ENCODE measurements at regions not wholly inside any gene's neighbourhood (a gene's known extent, or its start where the extent isn't known, plus 50 kb on each side); places are given as distances from the start of the nearest gene placed in this dataset.

DNA sequence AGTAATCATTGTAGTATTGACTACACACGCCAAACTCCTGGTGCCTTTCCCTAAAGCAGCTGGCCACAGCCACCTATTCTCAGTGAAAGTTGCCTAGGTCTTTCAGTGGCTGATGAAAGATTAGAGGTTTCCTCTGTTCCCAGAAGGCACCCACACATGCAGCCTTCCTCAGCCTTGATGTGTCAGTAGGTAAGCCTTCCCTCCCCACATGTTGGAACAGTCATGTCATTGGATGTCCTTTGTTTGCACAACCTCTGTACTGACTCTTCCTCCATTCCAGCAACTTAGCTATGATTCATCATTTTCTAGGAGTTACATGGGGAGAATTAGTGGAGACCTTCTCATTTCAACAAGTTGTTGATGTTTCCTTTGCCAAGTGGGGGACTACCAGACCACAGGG is 630.8 kb upstream of the SLC39A10 start:
- no peaks in the 10 kb centered on the region for H3K36me3 ChIP-seq (ENCODE audit: low read depth)
- intact Hi-C loops (cut with micrococcal nuclease; ENCODE audit: unreplicated experiment), result no loop called here
- H2AFZ ChIP-seq, result peak overlapping the region; percentile 73
- H3F3A ChIP-seq (ENCODE audit: insufficient read depth, low read depth), result no peaks in the 10 kb centered on the region
- H3K27ac ChIP-seq, result 0 out of 2 replicates have a peak overlapping the region, but pooled peaks have one; percentile 12
- POLR2A ChIA-PET (ENCODE audit: unreplicated experiment), result no interaction called here
- no peaks in the 10 kb centered on the region for H3K9me3 ChIP-seq (ENCODE audit: insufficient read depth, low read depth)
- no peaks in the 10 kb centered on the region for H3K27me3 ChIP-seq (ENCODE audit: insufficient read depth, low read depth)
- H3K4me2 ChIP-seq, result peak overlapping the region; percentile 26; the same call in 1 of the 2 replicates
- no peaks in the 10 kb centered on the region for H3K79me2 ChIP-seq (ENCODE audit: low read depth)
- no peaks in the 10 kb centered on the region for H4K20me1 ChIP-seq (ENCODE audit: insufficient read depth)
- no peak overlapping the region for H3K4me3 ChIP-seq
- H3K9me2 ChIP-seq (ENCODE audit: insufficient read depth), result no peaks in the 10 kb centered on the region
- peak in 1 of 2 experiments; percentile 42 for DNase-seq
- no TSS peak for BruUV-seq (replicated peaks)
- CTCF ChIA-PET, result no interaction called here
- H3K4me1 ChIP-seq (replicated peaks; ENCODE audit: insufficient read depth), result peaks cover 8% of the 10 kb centered on the region
- no peak for TF ChIP-seq EZH2 (IDR thresholded peaks at IDR 0.05; ENCODE audit: low read depth)
- TF ChIP-seq CTCF (conservative IDR thresholded peaks at IDR 0.05), result no peak

DNA sequence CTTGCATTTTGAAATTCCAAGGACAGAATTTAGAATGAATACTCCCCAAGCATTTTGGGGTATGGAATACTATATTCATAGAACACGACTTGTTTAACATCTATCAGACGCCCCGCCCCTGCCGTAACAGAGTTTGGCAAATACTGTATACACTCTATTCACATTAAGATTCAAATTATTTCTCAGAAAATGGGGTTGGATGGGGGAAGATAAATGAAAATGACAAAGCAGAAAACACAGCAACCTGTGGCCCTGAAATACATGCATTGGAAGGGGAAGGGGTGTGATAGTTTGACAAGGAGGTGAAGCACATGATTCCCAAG is 634.6 kb upstream of the SLC39A10 start:
- ChIA-PET POLR2A (ENCODE audit: unreplicated experiment) (no interaction called here), CTCF (no interaction called here)
- Histone ChIP-seq H4K20me1 (ENCODE audit: insufficient read depth) (no peaks in the 10 kb centered on the region), H2AFZ (no peak overlapping the region), H3K36me3 (ENCODE audit: low read depth) (no peaks in the 10 kb centered on the region), H3K4me2 (no peak overlapping the region), H3K27me3 (ENCODE audit: insufficient read depth, low read depth) (no peaks in the 10 kb centered on the region), H3K9me2 (ENCODE audit: insufficient read depth) (no peaks in the 10 kb centered on the region), H3K4me1 (replicated peaks; ENCODE audit: insufficient read depth) (peaks cover 8% of the 10 kb centered on the region), H3K9me3 (ENCODE audit: insufficient read depth, low read depth) (no peaks in the 10 kb centered on the region), H3K79me2 (ENCODE audit: low read depth) (no peaks in the 10 kb centered on the region), H3K27ac (no peak overlapping the region), H3K4me3 (no peak overlapping the region), H3F3A (ENCODE audit: insufficient read depth, low read depth) (no peaks in the 10 kb centered on the region)
- TF ChIP-seq EZH2 (IDR thresholded peaks at IDR 0.05; ENCODE audit: low read depth) (no peak), CTCF (conservative IDR thresholded peaks at IDR 0.05) (no peak)
- intact Hi-C loops (cut with micrococcal nuclease; ENCODE audit: unreplicated experiment), result no loop called here
- BruUV-seq (replicated peaks), result no TSS peak
- DNase-seq, result no peak

- POLR2A ChIA-PET (ENCODE audit: unreplicated experiment), result no interaction called here
- Histone ChIP-seq H3K9me3 (ENCODE audit: insufficient read depth, low read depth) (no peaks in the 10 kb centered on the region), H3K9me2 (ENCODE audit: insufficient read depth) (no peaks in the 10 kb centered on the region), H3K4me2 (no peak overlapping the region), H3K27me3 (ENCODE audit: insufficient read depth, low read depth) (no peaks in the 10 kb centered on the region), H3K27ac (no peak overlapping the region), H4K20me1 (ENCODE audit: insufficient read depth) (no peaks in the 10 kb centered on the region), H3K4me1 (replicated peaks; ENCODE audit: insufficient read depth) (peaks cover 8% of the 10 kb centered on the region), H2AFZ (no peak overlapping the region), H3K36me3 (ENCODE audit: low read depth) (no peaks in the 10 kb centered on the region), H3F3A (ENCODE audit: insufficient read depth, low read depth) (no peaks in the 10 kb centered on the region), H3K4me3 (no peak overlapping the region), H3K79me2 (ENCODE audit: low read depth) (no peaks in the 10 kb centered on the region)
- CTCF ChIA-PET, result no interaction called here
- no peak for DNase-seq
- intact Hi-C loops (cut with micrococcal nuclease; ENCODE audit: unreplicated experiment), result no loop called here
- TF ChIP-seq CTCF (conservative IDR thresholded peaks at IDR 0.05), result no peak
- TF ChIP-seq EZH2 (IDR thresholded peaks at IDR 0.05; ENCODE audit: low read depth), result no peak
- no TSS peak for BruUV-seq (replicated peaks)
These were observed 635.1 kb upstream of the SLC39A10 start for GRCh38 chr2:195021711-195022507.

All from PC-9 (cell line).